Fibroblast of pulmonary artery (primary cell): ENCODE measurements at regions not wholly inside any gene's neighbourhood (a gene's known extent, or its start where the extent isn't known, plus 50 kb on each side); places are given as distances from the start of the nearest gene placed in this dataset.

Source experiments
- DNase-seq: peaks from one replicate; pipeline ENCODE4 v3.0.0-alpha.2; 2010; ENCODE audit warnings: low read depth
- H3K4me3 ChIP-seq: replicated peaks from 2 replicates; pipeline ENCODE4 v1.5.1; 2011; ENCODE audit warnings: low read depth, mild to moderate bottlenecking, control low read depth, low read length, moderate library complexity
- CTCF ChIP-seq: IDR thresholded peaks from 2 replicates; pipeline ENCODE4 v1.5.1; 2011; ENCODE audit warnings: mild to moderate bottlenecking, control low read depth, low read length, inconsistent platforms; ENCODE audit errors: missing control alignments

DNA sequence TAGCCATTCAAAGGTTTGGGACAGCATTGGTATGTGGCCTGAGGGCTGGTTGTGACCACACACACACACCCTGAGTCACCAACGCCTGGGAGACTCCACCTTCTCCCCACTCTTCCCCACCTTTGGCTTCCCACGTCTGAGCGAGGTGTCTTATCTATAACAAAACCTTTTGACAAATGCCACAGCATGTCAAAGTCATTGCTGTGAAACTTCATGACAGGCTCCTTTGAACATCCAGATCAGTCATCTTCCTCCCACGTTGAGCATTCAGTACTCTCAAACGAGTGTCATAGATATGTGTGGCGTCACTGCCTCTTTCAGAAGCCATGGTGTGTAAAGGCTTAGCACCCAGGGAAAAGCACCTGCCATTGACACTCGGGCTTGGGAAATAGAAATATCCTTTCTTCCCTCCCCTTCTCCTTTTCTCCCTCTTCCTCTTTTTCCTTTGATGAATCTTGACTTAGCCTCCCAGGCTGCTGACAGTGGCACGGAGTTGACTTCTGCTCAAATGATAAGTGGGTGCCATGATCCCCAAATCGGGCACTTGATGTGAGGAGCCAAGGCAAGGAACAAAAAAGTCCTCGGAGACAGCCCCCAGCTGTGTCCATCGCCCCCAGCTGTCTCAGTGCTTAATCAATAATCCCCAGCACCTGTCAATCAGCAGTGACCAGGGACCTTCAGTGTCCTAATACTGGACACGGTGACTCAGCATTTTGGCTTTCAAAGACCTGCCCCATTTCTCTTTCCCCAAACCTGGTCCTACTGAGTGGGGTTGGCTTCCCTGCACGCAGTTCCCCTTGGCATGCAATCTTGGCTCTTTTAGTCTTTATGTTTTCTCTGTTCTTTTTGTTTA, 114.8 kb downstream of the FGF18 start:
- no peak overlapping the region for H3K4me3 ChIP-seq
- no peak for TF ChIP-seq CTCF
- DNase-seq: no peak

GRCh38 chr5:171535162-171535561, 115.7 kb downstream of the FGF18 start:
- no peak for TF ChIP-seq CTCF
- DNase-seq: no peak
- H3K4me3 ChIP-seq: no peak overlapping the region

- no peak for DNase-seq
- no peak overlapping the region for H3K4me3 ChIP-seq
- no peak for TF ChIP-seq CTCF
These were observed 117.8 kb downstream of the FGF18 start for GRCh38 chr5:171537070-171537849.

DNA sequence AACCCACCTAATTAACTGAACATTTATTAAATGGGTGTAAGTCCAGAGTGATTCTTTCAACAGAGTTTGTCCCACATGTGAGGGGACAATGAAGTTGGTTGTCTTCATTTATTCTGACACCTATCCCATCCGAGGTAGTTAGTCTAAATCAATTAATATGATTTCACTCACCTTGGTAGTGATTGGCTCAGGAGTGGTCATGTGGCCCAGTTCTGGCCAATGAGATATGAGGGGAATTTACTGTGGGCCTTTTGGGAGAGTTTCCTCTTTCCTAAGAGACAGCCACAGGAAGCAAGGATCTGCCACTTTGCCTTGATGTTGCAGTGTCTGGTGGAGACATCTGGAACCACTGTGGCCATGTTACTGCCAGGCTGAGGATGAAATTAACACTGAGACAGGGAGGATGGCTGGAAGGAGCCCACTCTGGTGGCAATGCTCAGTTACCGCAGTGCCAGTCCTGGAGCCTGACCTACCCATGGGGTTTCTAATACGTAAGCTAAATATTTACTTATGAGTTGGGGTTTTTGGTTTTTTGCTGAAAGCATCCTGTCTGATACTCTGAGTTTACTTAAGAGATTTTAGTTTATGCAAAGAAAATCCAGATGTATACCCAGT, 118.6 kb downstream of the FGF18 start:
- DNase-seq: no peak
- no peak overlapping the region for H3K4me3 ChIP-seq
- no peak for TF ChIP-seq CTCF

GRCh38 chr5:171538681-171539080, 119.2 kb downstream of the FGF18 start:
- no peak for DNase-seq
- H3K4me3 ChIP-seq: no peak overlapping the region
- TF ChIP-seq CTCF: no peak

DNA sequence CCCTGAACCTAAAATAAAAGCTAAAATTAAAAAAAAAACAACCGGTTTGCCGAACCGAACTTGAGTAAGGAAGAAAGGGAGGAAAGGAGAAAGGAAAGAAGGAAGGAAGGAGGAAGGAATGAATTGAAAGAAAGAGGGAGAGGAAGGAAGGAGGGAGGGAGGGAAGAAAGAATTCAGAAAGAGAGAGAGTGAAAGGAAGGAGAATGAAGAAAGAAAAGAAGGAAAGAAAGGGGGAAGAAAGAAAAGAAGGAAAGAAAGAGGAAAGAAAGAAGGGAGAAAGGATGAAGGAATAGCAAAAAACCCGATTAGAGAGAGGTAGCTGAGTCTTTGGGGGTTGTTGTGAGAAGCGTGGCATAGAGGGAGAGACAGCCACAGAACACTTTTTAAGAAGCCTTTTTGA, 121.4 kb downstream of the FGF18 start:
- no peak overlapping the region for H3K4me3 ChIP-seq
- no peak for DNase-seq
- TF ChIP-seq CTCF: no peak
